NCI-H2196 (cell line): ENCODE measurements at regions not wholly inside any gene's neighbourhood (a gene's known extent, or its start where the extent isn't known, plus 50 kb on each side); places are given as distances from the start of the nearest gene placed in this dataset.
"Not testable (repeated sequence)": the region's sequence is repeated elsewhere in the genome, so short reads cannot be mapped to it uniquely, and the experiment has no call there.

Experiments
- DNase-seq: peaks from one replicate; lab custom pipeline; 2025; ENCODE audit not compliant: unreplicated experiment; lab: John Stamatoyannopoulos, UW

GRCh38 chrX:2574271-2574670 is 73.5 kb upstream of the DHRSX start:
- DNase-seq = no peak

DNA sequence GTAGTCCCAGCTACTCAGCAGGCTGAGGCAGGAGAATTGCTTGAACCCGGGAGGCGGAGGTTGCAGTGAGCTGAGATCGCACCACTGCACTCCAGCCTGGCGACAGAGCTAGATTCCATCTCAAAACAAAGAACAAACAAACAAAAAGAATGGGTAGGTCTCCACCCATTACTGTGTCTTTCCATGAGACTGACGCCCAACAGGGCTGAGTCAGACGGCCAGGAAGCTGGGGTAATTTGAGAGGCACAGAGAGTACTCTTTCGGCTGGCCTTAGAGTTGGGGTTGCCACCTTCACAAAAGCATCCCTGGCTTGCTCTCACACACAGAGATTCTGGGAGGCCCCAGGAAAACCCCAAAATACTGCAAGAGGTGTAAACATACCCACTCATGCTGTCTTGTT is 72.0 kb upstream of the DHRSX start:
- DNase-seq = peak; percentile 17

GRCh38 chrX:2568125-2568524 is 67.3 kb upstream of the DHRSX start:
- no peak for DNase-seq

DNA sequence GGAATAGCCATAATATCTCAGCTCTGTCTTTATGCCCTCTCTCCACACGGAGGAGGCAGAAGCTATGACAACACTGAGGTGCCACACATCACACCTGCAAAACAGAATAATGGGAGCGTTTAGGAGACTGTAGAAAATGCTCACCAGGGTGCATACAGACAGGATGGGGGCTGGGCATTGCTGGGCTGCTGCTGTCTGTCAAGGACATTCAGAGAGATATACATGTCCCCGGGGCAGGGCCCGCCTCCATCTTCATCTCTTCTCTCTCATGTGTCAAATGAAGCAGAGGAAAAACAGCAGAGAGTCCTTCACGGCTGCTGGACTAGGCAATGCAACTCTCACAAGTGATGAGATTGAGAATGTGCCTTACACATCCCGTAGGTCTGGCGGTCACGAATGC is 65.3 kb upstream of the DHRSX start:
- DNase-seq = no peak

DNA sequence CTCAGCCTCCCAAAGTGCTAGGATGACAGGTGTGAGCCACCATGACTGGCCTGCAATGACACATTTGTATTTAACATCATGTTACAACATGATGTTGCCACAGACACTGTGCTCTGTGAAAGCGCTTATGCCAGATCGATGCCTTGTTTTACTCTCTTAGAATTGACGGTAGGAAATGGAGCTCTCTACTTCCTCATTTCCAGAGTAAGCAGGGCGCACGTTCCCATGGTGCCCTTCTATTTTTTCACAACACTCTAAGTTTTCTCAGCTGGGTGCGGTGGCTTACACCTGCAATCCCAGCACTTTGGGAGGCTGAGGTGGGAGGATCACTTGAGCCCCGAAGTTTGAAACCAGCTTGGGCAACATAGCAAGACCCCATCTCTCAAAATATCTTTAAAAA is 60.7 kb upstream of the DHRSX start:
- DNase-seq = no peak

GRCh38 chrX:2559124-2559523 is 58.3 kb upstream of the DHRSX start:
- no peak for DNase-seq

- DNase-seq = no peak
These were observed 54.1 kb upstream of the DHRSX start for GRCh38 chrX:2554891-2555290.

GRCh38 chrX:2554066-2554465 is 53.3 kb upstream of the DHRSX start:
- DNase-seq = not testable (repeated sequence)

- no peak for DNase-seq
These were observed 51.9 kb upstream of the DHRSX start for GRCh38 chrX:2552621-2553201.

DNA sequence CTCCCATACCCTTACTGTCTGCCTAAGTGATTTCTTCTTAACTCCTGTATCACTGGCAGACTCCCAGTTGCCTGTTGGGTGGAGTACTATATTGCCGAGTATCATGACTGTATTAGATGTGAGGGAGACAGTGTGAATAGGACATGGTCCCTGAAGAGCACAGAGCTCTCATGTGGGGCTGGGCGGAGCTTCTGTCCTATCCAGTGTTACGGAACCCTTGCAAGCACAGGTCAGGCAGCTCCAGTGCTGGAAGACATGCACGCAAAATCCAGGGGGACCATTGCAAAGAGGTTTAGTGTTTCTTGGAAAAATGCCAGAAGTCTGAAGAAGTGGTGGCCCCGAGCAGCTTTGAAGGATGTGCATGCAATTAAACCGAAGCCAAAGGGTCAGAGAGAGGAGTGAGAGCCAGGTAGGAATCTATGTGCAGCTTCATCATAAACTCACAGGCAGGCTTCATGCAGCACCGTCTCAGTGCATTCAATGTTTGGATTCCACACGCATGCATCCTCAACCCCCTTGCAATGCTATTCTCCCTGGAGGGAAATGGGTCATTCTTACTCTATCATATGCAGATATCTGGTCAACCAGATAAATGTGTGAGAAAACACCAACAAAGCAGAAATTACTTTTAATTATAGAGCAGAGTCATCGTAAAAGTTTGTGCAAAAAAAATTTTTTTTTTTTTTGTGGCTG is 49.7 kb upstream of the DHRSX start:
- no peak for DNase-seq
